Esophagus squamous epithelium (tissue), 5 donors: ENCODE measurements at regions not wholly inside any gene's neighbourhood (a gene's known extent, or its start where the extent isn't known, plus 50 kb on each side); places are given as distances from the start of the nearest gene placed in this dataset.
"Not testable (repeated sequence)": the region's sequence is repeated elsewhere in the genome, so short reads cannot be mapped to it uniquely, and the experiment has no call there.

ENCODE experiments used
- DNase-seq: peaks from one replicate; lab custom pipeline; 2025; lab: John Stamatoyannopoulos, UW
- H3K27ac ChIP-seq, 4 donors: fragments of 200-600 bp; sonication (generic); one replicate each; pipeline ENCODE4 v1.5.1; 2016 to 2019; ENCODE audit warnings: mild to moderate bottlenecking in 1 of 4
- H3K27me3 ChIP-seq, 4 donors: fragments of 200-600 bp; sonication (generic); 1 replicate in 3 of 4; 2 replicates in 1 of 4; pipeline versions ENCODE4 v1.5.1 to v1.6.0; 2017 to 2021; ENCODE audit warnings: antibody characterized with exemption in 1 of 4
- H3K36me3 ChIP-seq, 3 donors: fragments of 200-600 bp; sonication (generic); one replicate each; pipeline ENCODE4 v1.5.1; 2016 to 2019
- H3K4me1 ChIP-seq, 3 donors: fragments of 200-600 bp; sonication (generic); one replicate each; pipeline ENCODE4 v1.5.1; 2017 to 2019
- H3K4me3 ChIP-seq, 4 donors: fragments of 200-600 bp; sonication (generic); 1 replicate in 3 of 4; 2 replicates in 1 of 4; pipeline ENCODE4 v1.5.1; 2016 to 2019; ENCODE audit warnings: mild to moderate bottlenecking in 2 of 4, moderate library complexity in 1 of 4
- H3K9me3 ChIP-seq, 3 donors: fragments of 200-600 bp; sonication (generic); one replicate each; pipeline ENCODE4 v1.5.1; 2016 to 2019
- CTCF ChIP-seq, 6 experiments: fragments of 450-650 bp in 4 of 6; fragments of 200-600 bp in 2 of 6; sonication (generic) in 2 of 6; IDR thresholded peaks; one replicate each; pipeline ENCODE4 v1.5.1; 2016 to 2019; ENCODE audit warnings: antibody characterized with exemption in 6 of 6, mild to moderate bottlenecking in 4 of 6, moderate library complexity in 4 of 6
- POLR2A ChIP-seq, 4 donors: fragments of 450-650 bp; IDR thresholded peaks; one replicate each; pipeline ENCODE4 v1.6.1; 2017; ENCODE audit warnings: antibody characterized with exemption in 4 of 4, mild to moderate bottlenecking in 4 of 4, moderate library complexity in 3 of 4
- WGBS, 2 donors: methylation state at CpG; one replicate each; pipeline ENCODE4 v1.1.5; 2018; 5-methylcytosine and 5-hydroxymethylcytosine counted together
- intact Hi-C: fragments of 100-400 bp; cut with DNase I; formaldehyde crosslinking; loops from one replicate; pipeline ENCODE4 v1.15.0; 2022
- donor health status: DM: yes; HTN: yes; CAD: no.

GRCh38 chr4:188336891-188337290, 197.7 kb downstream of the TRIML1 start:
- intact Hi-C loops = no loop called here

GRCh38 chr4:188341428-188341827, 202.2 kb downstream of the TRIML1 start:
- DNase-seq = no peak
- 90 to 91% methylated on average over 7 of the region's 7 CpGs for WGBS, 2 donors
- Histone ChIP-seq H3K9me3 (no peaks in the 10 kb centered on the region), H3K36me3 (no peaks in the 10 kb centered on the region), H3K27ac (no peak overlapping the region), H3K4me1 (no peaks in the 10 kb centered on the region), H3K27me3 (no peaks in the 10 kb centered on the region), H3K4me3 (no peak overlapping the region)
- intact Hi-C loops = no loop called here
- TF ChIP-seq POLR2A (IDR thresholded peaks at IDR 0.05) (no peak), CTCF (IDR thresholded peaks at IDR 0.05) (no peak)

More at GRCh38 chr4:188336891-188337290, 197.7 kb downstream of the TRIML1 start:
- Histone ChIP-seq H3K36me3 (no peaks in the 10 kb centered on the region), H3K4me1 (no peaks in the 10 kb centered on the region), H3K4me3 (no peak overlapping the region), H3K27ac (no peak overlapping the region), H3K9me3 (no peaks in the 10 kb centered on the region), H3K27me3 (no peaks in the 10 kb centered on the region)
- 93 to 96% methylated on average over 8 to 12 of the region's 23 CpGs for whole genome bisulfite sequencing, 2 donors
- DNase-seq = no peak
- no peak for TF ChIP-seq CTCF (IDR thresholded peaks at IDR 0.05)
- TF ChIP-seq POLR2A (IDR thresholded peaks at IDR 0.05) = no peak

GRCh38 chr4:188346171-188346809, 207.0 kb downstream of the TRIML1 start:
- DNase-seq = no peak

GRCh38 chr4:188347339-188347738, 208.1 kb downstream of the TRIML1 start:
- TF ChIP-seq POLR2A (IDR thresholded peaks at IDR 0.05) (no peak), CTCF (IDR thresholded peaks at IDR 0.05) (no peak)
- Histone ChIP-seq H3K4me3 (no peak overlapping the region), H3K27me3 (no peaks in the 10 kb centered on the region), H3K27ac (no peak overlapping the region), H3K4me1 (no peaks in the 10 kb centered on the region), H3K36me3 (no peaks in the 10 kb centered on the region), H3K9me3 (no peaks in the 10 kb centered on the region)
- WGBS, 2 donors = 69 to 71% methylated on average over 4 of the region's 4 CpGs
- intact Hi-C loops = no loop called here
- DNase-seq = no peak

More at GRCh38 chr4:188346171-188346809, 207.0 kb downstream of the TRIML1 start:
- H3K36me3 ChIP-seq = no peaks in the 10 kb centered on the region
- H3K4me3 ChIP-seq = no peak overlapping the region
- no peak overlapping the region for H3K27ac ChIP-seq
- intact Hi-C loops = no loop called here
- no peak for TF ChIP-seq POLR2A (IDR thresholded peaks at IDR 0.05)
- no peak for TF ChIP-seq CTCF (IDR thresholded peaks at IDR 0.05)
- H3K4me1 ChIP-seq = no peaks in the 10 kb centered on the region
- H3K27me3 ChIP-seq = no peaks in the 10 kb centered on the region
- H3K9me3 ChIP-seq = no peaks in the 10 kb centered on the region
- 43 to 54% methylated on average over 9 of the region's 9 CpGs for WGBS, 2 donors

GRCh38 chr4:188349569-188349968, 210.3 kb downstream of the TRIML1 start:
- H3K4me1 ChIP-seq, H3K4me3 ChIP-seq, H3K27ac ChIP-seq, H3K36me3 ChIP-seq, H3K9me3 ChIP-seq, DNase-seq, intact Hi-C loops, H3K27me3 ChIP-seq: not testable (repeated sequence)
- 86 to 87% methylated on average over 10 of the region's 10 CpGs for WGBS, 2 donors

- intact Hi-C loops = no loop called here
- Histone ChIP-seq H3K36me3 (no peaks in the 10 kb centered on the region), H3K27ac (no peak overlapping the region), H3K4me1 (no peaks in the 10 kb centered on the region), H3K4me3 (no peak overlapping the region), H3K27me3 (no peaks in the 10 kb centered on the region), H3K9me3 (no peaks in the 10 kb centered on the region)
- TF ChIP-seq CTCF (IDR thresholded peaks at IDR 0.05) (no peak), POLR2A (IDR thresholded peaks at IDR 0.05) (no peak)
- 80 to 83% methylated on average over 1 of the region's 1 CpG for WGBS, 2 donors
- DNase-seq = no peak
These were observed 224.0 kb downstream of the TRIML1 start for GRCh38 chr4:188363196-188363595.
